Gastrocnemius medialis (tissue), 4 donors: ENCODE measurements at regions not wholly inside any gene's neighbourhood (a gene's known extent, or its start where the extent isn't known, plus 50 kb on each side); places are given as distances from the start of the nearest gene placed in this dataset.

ENCODE experiments used
- ATAC-seq, 2 donors: fragments of 150-250 bp; one replicate each; pipeline ENCODE4 v1.9.1; 2016
- DNase-seq, 2 donors: peaks; one replicate each; pipeline ENCODE4 v3.0.0-alpha.2; 2019
- H3K27ac ChIP-seq, 4 donors: fragments of 200-600 bp; sonication (generic); 1 replicate in 1 of 4; 2 replicates in 3 of 4; pipeline ENCODE4 v1.5.1; 2016 to 2018; ENCODE audit warnings: mild to moderate bottlenecking in 2 of 4, moderate library complexity in 1 of 4
- H3K27me3 ChIP-seq, 3 donors: fragments of 200-600 bp; sonication (generic) in 2 of 3; 1 replicate in 1 of 3; 2 replicates in 2 of 3; pipeline versions ENCODE4 v1.5.1 to v1.6.0; 2016 to 2019; ENCODE audit warnings: mild to moderate bottlenecking in 1 of 3, moderate library complexity in 1 of 3
- H3K36me3 ChIP-seq, 2 donors: fragments of 200-600 bp; sonication (generic) in 1 of 2; one replicate each; pipeline ENCODE4 v1.5.1; 2017 to 2018
- H3K4me1 ChIP-seq, 2 donors: fragments of 200-600 bp; sonication (generic) in 1 of 2; one replicate each; pipeline ENCODE4 v1.5.1; 2016 to 2017; ENCODE audit warnings: mild to moderate bottlenecking in 2 of 2
- H3K4me3 ChIP-seq, 4 donors: fragments of 200-600 bp; sonication (generic) in 3 of 4; 1 replicate in 1 of 4; 2 replicates in 3 of 4; pipeline ENCODE4 v1.5.1; 2016 to 2019; ENCODE audit warnings: mild to moderate bottlenecking in 2 of 4
- H3K9me3 ChIP-seq, 3 donors: fragments of 200-600 bp; sonication (generic) in 2 of 3; 1 replicate in 1 of 3; 2 replicates in 2 of 3; pipeline ENCODE4 v1.5.1; 2016 to 2019
- POLR2A ChIP-seq, 2 donors: fragments of 450-650 bp; IDR thresholded peaks; one replicate each; pipeline ENCODE4 v1.6.1; 2017; ENCODE audit warnings: antibody characterized with exemption in 2 of 2, mild to moderate bottlenecking in 2 of 2, moderate library complexity in 2 of 2
- in situ Hi-C, 4 donors: fragments of 200-750 bp; cut with MboI; loops; one replicate each; pipeline versions ENCODE4 v1.15.0 to v1.8.0; 2017; ENCODE audit warnings: low sequenced_read_pairs in 4 of 4
- intact Hi-C: fragments of 100-400 bp; cut with DNase I; formaldehyde crosslinking; loops from one replicate; pipeline ENCODE4 v1.15.1; 2023; ENCODE audit warnings: low total_unique reads
- TF ChIP-seq, protein P1 (sequence below), 5 experiments: fragments of 450-650 bp in 3 of 5; fragments of 200-600 bp in 2 of 5; sonication (generic) in 2 of 5; IDR thresholded peaks in 4 of 5; conservative IDR thresholded peaks in 1 of 5; 1 replicate in 4 of 5; 2 replicates in 1 of 5; pipeline ENCODE4 v1.5.1; 2016 to 2019; ENCODE audit warnings: antibody characterized with exemption in 5 of 5, mild to moderate bottlenecking in 3 of 5, moderate library complexity in 3 of 5

DNA sequence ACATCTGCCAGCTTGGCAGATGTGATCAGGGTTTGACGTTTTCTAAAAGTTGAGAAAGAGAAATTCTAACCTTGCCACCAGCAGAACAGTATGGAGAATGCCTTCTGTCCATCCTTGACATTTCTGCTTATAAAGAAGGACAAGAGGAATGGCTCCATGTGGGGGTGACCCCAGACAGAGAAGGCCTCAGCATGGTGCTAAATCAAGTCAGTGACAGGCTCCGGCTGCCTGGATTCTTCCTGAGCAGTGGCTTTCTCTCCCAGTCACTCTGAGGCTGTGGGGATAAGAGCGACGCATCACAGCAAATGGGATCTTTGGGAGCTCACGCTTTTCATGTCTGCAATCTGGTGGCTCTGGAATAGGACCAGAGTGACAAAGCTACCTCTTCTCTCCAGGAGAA is 640.2 kb upstream of the CAMK1G start:
- intact Hi-C loops = no loop called here
- no peak for DNase-seq
- Histone ChIP-seq H3K9me3 (no peaks in the 10 kb centered on the region), H3K27ac (no peak overlapping the region), H3K27me3 (no peaks in the 10 kb centered on the region), H3K36me3 (no peaks in the 10 kb centered on the region), H3K4me3 (no peak overlapping the region), H3K4me1 (no peaks in the 10 kb centered on the region)
- no peak for TF ChIP-seq POLR2A (IDR thresholded peaks at IDR 0.05)
- TF ChIP-seq, protein P1, sequence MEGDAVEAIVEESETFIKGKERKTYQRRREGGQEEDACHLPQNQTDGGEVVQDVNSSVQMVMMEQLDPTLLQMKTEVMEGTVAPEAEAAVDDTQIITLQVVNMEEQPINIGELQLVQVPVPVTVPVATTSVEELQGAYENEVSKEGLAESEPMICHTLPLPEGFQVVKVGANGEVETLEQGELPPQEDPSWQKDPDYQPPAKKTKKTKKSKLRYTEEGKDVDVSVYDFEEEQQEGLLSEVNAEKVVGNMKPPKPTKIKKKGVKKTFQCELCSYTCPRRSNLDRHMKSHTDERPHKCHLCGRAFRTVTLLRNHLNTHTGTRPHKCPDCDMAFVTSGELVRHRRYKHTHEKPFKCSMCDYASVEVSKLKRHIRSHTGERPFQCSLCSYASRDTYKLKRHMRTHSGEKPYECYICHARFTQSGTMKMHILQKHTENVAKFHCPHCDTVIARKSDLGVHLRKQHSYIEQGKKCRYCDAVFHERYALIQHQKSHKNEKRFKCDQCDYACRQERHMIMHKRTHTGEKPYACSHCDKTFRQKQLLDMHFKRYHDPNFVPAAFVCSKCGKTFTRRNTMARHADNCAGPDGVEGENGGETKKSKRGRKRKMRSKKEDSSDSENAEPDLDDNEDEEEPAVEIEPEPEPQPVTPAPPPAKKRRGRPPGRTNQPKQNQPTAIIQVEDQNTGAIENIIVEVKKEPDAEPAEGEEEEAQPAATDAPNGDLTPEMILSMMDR (IDR thresholded peaks at IDR 0.05 in 4 of 5, conservative IDR thresholded peaks at IDR 0.05 in 1 of 5) = no peak
- no peak for ATAC-seq
- in situ Hi-C loops = no loop called here

DNA sequence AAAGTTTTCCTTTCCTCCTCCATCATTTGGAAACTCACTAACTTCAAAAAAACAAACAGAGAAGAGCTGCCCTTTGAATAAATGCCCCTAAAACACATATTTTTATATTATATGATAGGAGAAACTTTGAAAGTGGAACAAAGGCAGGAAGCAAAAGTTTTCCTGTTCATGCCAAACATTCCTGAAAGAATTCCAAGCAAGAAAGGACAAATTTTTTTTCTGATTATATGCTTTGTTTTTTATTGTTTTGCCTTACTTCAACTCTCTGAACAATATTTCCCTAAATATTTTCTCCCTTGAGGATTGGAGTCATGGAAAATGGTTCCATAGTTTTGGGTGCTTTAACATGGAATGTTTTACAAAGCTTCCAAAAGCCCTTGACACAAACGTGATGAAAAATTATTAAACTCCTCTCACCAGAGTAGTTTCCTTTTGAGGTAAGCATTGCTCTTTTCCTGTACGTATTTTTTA is 638.5 kb upstream of the CAMK1G start:
- Histone ChIP-seq H3K27me3 (no peaks in the 10 kb centered on the region), H3K36me3 (no peaks in the 10 kb centered on the region), H3K27ac (peak overlapping the region in 1 of 4 donors; percentile 18), H3K4me3 (no peak overlapping the region), H3K9me3 (no peaks in the 10 kb centered on the region), H3K4me1 (no peaks in the 10 kb centered on the region)
- in situ Hi-C loops (no loop called here), intact Hi-C loops (no loop called here)
- TF ChIP-seq, protein P1 (IDR thresholded peaks at IDR 0.05 in 4 of 5, conservative IDR thresholded peaks at IDR 0.05 in 1 of 5) = no peak
- no peak for TF ChIP-seq POLR2A (IDR thresholded peaks at IDR 0.05)
- DNase-seq (no peak), ATAC-seq (no peak)

DNA sequence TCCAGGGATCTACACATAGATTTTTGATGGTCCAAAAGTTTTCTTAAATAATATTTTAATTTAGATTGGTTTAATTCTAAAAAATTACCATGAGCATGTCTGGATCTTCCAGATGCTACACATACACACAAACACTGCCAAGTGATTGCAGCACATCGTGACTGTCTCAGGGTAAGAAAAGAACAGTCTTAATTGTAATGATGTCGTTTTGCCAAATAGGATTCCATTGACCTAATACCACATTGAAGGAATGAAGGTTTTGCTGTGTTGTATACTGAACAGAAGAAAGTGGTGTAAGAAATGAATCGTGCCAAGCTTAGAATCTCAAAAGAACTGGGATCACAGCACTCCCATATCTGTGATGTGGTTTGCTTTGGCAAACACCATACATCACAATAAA is 633.3 kb upstream of the CAMK1G start:
- intact Hi-C loops = no loop called here

DNA sequence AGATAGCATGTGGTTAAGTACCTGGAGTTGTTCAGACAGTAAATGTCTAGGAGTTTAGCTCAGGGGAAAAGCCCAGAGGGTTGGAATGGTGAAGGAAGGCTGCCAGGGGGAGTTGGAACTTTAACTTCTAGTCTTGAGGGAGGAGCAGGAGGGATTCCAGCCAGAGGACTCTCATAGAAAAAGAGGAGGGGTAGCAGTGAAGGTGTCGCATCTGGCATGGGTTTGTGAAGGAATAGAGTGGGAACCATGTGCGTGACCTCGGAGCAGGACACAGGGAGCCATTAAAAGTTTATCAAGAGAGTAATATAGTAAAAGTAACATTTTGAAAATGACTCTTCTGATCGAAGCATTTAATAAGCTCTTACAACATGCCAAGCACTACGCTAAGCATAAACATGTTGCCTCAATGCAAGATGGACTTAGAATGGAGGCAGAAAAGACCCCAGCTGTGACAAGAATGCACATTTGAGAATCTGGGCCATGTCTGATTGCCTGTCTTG is 632.4 kb upstream of the CAMK1G start:
- ATAC-seq (no peak), DNase-seq (no peak)
- intact Hi-C loops = no loop called here
- in situ Hi-C loops = no loop called here
- Histone ChIP-seq H3K4me1 (no peaks in the 10 kb centered on the region), H3K4me3 (no peak overlapping the region), H3K27me3 (no peaks in the 10 kb centered on the region), H3K36me3 (no peaks in the 10 kb centered on the region), H3K9me3 (no peaks in the 10 kb centered on the region), H3K27ac (no peak overlapping the region)
- TF ChIP-seq, protein P1 (IDR thresholded peaks at IDR 0.05 in 4 of 5, conservative IDR thresholded peaks at IDR 0.05 in 1 of 5) = no peak
- TF ChIP-seq POLR2A (IDR thresholded peaks at IDR 0.05) = no peak

More for the DNA sequence above, 633.3 kb upstream of the CAMK1G start:
- H3K4me3 ChIP-seq = no peak overlapping the region
- no peaks in the 10 kb centered on the region for H3K36me3 ChIP-seq
- DNase-seq (no peak), ATAC-seq (no peak)
- in situ Hi-C loops = no loop called here
- no peaks in the 10 kb centered on the region for H3K4me1 ChIP-seq
- no peak for TF ChIP-seq POLR2A (IDR thresholded peaks at IDR 0.05)
- TF ChIP-seq, protein P1 (IDR thresholded peaks at IDR 0.05 in 4 of 5, conservative IDR thresholded peaks at IDR 0.05 in 1 of 5) = no peak
- H3K9me3 ChIP-seq = no peaks in the 10 kb centered on the region
- H3K27ac ChIP-seq = no peak overlapping the region
- no peaks in the 10 kb centered on the region for H3K27me3 ChIP-seq

- Histone ChIP-seq H3K4me3 (no peak overlapping the region), H3K27me3 (no peaks in the 10 kb centered on the region), H3K27ac (no peak overlapping the region), H3K36me3 (no peaks in the 10 kb centered on the region), H3K4me1 (no peaks in the 10 kb centered on the region), H3K9me3 (no peaks in the 10 kb centered on the region)
- in situ Hi-C loops = no loop called here
- ATAC-seq (no peak), DNase-seq (no peak)
- TF ChIP-seq, protein P1 (IDR thresholded peaks at IDR 0.05 in 4 of 5, conservative IDR thresholded peaks at IDR 0.05 in 1 of 5) = no peak
- no peak for TF ChIP-seq POLR2A (IDR thresholded peaks at IDR 0.05)
- intact Hi-C loops = no loop called here
Measured at GRCh38 chr1:208951908-208952307, 631.6 kb upstream of the CAMK1G start.
